Renal pelvis (tissue), 1 donor: ENCODE measurements at regions not wholly inside any gene's neighbourhood (a gene's known extent, or its start where the extent isn't known, plus 50 kb on each side); places are given as distances from the start of the nearest gene placed in this dataset.
A peak's percentile ranks its signal among the peaks of the same experiment; 100 is the strongest.
"Not testable (repeated sequence)": the region's sequence is repeated elsewhere in the genome, so short reads cannot be mapped to it uniquely, and the experiment has no call there.

Experiments
- DNase-seq: peaks from one replicate; pipeline ENCODE4 v3.0.0-alpha.2; 2013

GRCh38 chr4:189769131-189769530 lies 171.5 kb upstream of the FRG1 start:
- no peak for DNase-seq

GRCh38 chr4:189771696-189772361 lies 168.8 kb upstream of the FRG1 start:
- DNase-seq: no peak

GRCh38 chr4:189773909-189774308 lies 166.8 kb upstream of the FRG1 start:
- no peak for DNase-seq

GRCh38 chr4:189779281-189779980 lies 161.2 kb upstream of the FRG1 start:
- peak; percentile 39 for DNase-seq

- DNase-seq: no peak
Measured at GRCh38 chr4:189780391-189780790, 160.3 kb upstream of the FRG1 start.

GRCh38 chr4:189784651-189785050 lies 156.0 kb upstream of the FRG1 start:
- DNase-seq: no peak

- no peak for DNase-seq
Measured at GRCh38 chr4:189785257-189785656, 155.4 kb upstream of the FRG1 start.

- DNase-seq: no peak
Measured at GRCh38 chr4:189786447-189786846, 154.2 kb upstream of the FRG1 start.

- DNase-seq: no peak
Measured at GRCh38 chr4:189787216-189788031, 153.2 kb upstream of the FRG1 start.

- DNase-seq: peak; percentile 81
Measured at GRCh38 chr4:189792924-189793618, 147.6 kb upstream of the FRG1 start.

GRCh38 chr4:189800545-189801088 lies 140.1 kb upstream of the FRG1 start:
- DNase-seq: no peak

- DNase-seq: no peak
Measured at GRCh38 chr4:189802884-189803283, 137.8 kb upstream of the FRG1 start.

- DNase-seq: peak; percentile 60
Measured at GRCh38 chr4:189804894-189805293, 135.8 kb upstream of the FRG1 start.

GRCh38 chr4:189806506-189806905 lies 134.2 kb upstream of the FRG1 start:
- no peak for DNase-seq

- no peak for DNase-seq
Measured at GRCh38 chr4:189807031-189807430, 133.6 kb upstream of the FRG1 start.

GRCh38 chr4:189809241-189809735 lies 131.4 kb upstream of the FRG1 start:
- DNase-seq: no peak

GRCh38 chr4:189809839-189810238 lies 130.8 kb upstream of the FRG1 start:
- no peak for DNase-seq

- not testable (repeated sequence) for DNase-seq
Measured at GRCh38 chr4:189810318-189811181, 130.1 kb upstream of the FRG1 start.

- DNase-seq: no peak
Measured at GRCh38 chr4:189815404-189816192, 125.1 kb upstream of the FRG1 start.

GRCh38 chr4:189822326-189822725 lies 118.3 kb upstream of the FRG1 start:
- no peak for DNase-seq
